Neutrophil (primary cell): ENCODE measurements at regions not wholly inside any gene's neighbourhood (a gene's known extent, or its start where the extent isn't known, plus 50 kb on each side); places are given as distances from the start of the nearest gene placed in this dataset.

Experiments used
- H3K27ac ChIP-seq: fragments of 200-600 bp; sonication (generic); 2 replicates; pipeline ENCODE4 v1.5.1; 2016; ENCODE audit warnings: mild to moderate bottlenecking, moderate library complexity
- H3K27me3 ChIP-seq: fragments of 200-600 bp; sonication (generic); 2 replicates; pipeline ENCODE4 v1.6.0; 2016; ENCODE audit warnings: mild to moderate bottlenecking
- H3K36me3 ChIP-seq: fragments of 200-600 bp; sonication (generic); 2 replicates; pipeline ENCODE4 v1.5.1; 2017
- H3K4me1 ChIP-seq, 2 experiments: fragments of 200-600 bp in 1 of 2; sonication (generic) in 1 of 2; 1 replicate in 1 of 2; 2 replicates in 1 of 2; pipeline versions ENCODE4 v1.5.1 to v1.6.1; 2013 to 2016; ENCODE audit warnings: low read depth in 1 of 2, low read length in 1 of 2, mild to moderate bottlenecking in 1 of 2, moderate library complexity in 1 of 2; ENCODE audit not compliant: control insufficient read depth in 1 of 2, insufficient read depth in 1 of 2
- H3K4me3 ChIP-seq, 2 experiments: fragments of 200-600 bp in 1 of 2; sonication (generic) in 1 of 2; 1 replicate in 1 of 2; 2 replicates in 1 of 2; pipeline ENCODE4 v1.5.1; 2013 to 2016; ENCODE audit warnings: low read depth in 1 of 2, low read length in 1 of 2, mild to moderate bottlenecking in 1 of 2, moderate library complexity in 1 of 2
- H3K9me3 ChIP-seq: fragments of 200-600 bp; sonication (generic); 2 replicates; pipeline ENCODE4 v1.5.1; 2016
- CTCF ChIP-seq: fragments of 200-600 bp; sonication (generic); IDR thresholded peaks from 2 replicates; pipeline ENCODE4 v1.5.1; 2016; ENCODE audit warnings: antibody characterized with exemption

GRCh38 chr21:29423099-29423870 lies 124.6 kb downstream of the BACH1 start:
- Histone ChIP-seq H3K27ac (no peak overlapping the region), H3K4me3 (no peak overlapping the region), H3K9me3 (no peaks in the 10 kb centered on the region), H3K27me3 (no peaks in the 10 kb centered on the region), H3K36me3 (no peaks in the 10 kb centered on the region), H3K4me1 (no peaks in the 10 kb centered on the region)
- TF ChIP-seq CTCF: no peak

DNA sequence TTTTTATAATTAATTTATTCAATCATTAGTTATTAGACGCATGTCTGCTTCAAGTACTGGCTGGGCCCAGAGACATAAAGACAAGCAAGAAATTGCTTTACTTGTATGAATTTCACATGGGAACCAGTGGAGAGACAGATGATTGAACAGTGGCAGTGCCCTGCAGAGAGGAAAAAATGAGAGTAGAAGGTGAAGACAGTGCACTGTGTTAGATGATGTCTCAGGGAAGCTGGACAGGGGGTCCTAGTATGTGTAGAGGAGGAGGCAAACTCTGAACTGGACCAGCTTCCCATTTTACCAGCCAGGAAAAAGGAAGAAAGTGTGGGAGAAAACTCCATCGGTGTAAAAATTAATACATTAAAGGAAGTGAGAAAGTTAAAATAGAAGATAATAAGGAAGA lies 126.0 kb downstream of the BACH1 start:
- no peaks in the 10 kb centered on the region for H3K4me1 ChIP-seq
- no peak overlapping the region for H3K4me3 ChIP-seq
- TF ChIP-seq CTCF: no peak
- no peak overlapping the region for H3K27ac ChIP-seq
- H3K27me3 ChIP-seq: no peaks in the 10 kb centered on the region
- no peaks in the 10 kb centered on the region for H3K9me3 ChIP-seq
- H3K36me3 ChIP-seq: no peaks in the 10 kb centered on the region

DNA sequence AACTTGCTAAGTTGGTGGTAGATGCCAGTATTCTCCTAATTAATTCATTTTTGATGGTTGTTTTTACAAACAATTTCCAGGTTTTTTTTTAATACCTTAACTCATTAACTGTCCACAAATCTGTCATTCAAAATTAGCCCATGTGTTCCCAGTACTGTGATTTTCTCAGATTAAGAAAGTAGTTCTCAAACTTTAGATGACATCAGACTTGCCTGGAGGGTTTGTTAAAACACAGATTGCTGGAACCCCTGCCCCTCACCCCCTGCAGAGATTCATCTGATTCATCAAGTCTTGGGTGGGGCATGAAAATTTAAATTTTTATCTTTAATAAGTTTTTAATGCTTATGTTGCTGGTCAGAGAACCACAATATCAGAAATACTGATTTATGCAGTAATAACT lies 130.5 kb downstream of the BACH1 start:
- Histone ChIP-seq H3K4me3 (no peak overlapping the region), H3K27me3 (no peaks in the 10 kb centered on the region), H3K27ac (no peak overlapping the region), H3K4me1 (no peaks in the 10 kb centered on the region), H3K9me3 (no peaks in the 10 kb centered on the region), H3K36me3 (no peaks in the 10 kb centered on the region)
- no peak for TF ChIP-seq CTCF

DNA sequence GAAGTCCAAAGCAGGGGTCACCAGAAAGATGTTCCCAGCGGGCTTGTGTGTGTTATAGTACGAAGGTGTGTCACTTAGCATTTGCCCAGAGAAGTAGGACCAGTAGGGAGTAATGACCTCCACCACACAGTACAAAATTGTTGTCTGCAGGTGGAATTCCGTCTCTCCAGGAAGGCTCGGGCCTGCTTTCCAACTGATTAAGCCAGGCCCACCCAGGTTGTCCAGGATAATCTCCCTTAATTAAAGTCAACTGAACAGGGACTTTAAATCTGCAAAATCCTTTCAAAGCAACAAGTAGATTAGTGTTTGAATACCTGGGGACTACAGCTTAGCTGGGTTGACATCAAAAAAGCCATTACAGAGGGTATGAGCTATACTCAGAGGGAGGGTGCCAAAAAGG lies 131.3 kb downstream of the BACH1 start:
- Histone ChIP-seq H3K36me3 (no peaks in the 10 kb centered on the region), H3K27ac (no peak overlapping the region), H3K4me1 (no peaks in the 10 kb centered on the region), H3K4me3 (no peak overlapping the region), H3K27me3 (no peaks in the 10 kb centered on the region), H3K9me3 (no peaks in the 10 kb centered on the region)
- TF ChIP-seq CTCF: no peak

GRCh38 chr21:29430576-29430975 lies 131.9 kb downstream of the BACH1 start:
- Histone ChIP-seq H3K4me3 (no peak overlapping the region), H3K4me1 (no peaks in the 10 kb centered on the region), H3K9me3 (no peaks in the 10 kb centered on the region), H3K27me3 (no peaks in the 10 kb centered on the region), H3K27ac (no peak overlapping the region), H3K36me3 (no peaks in the 10 kb centered on the region)
- TF ChIP-seq CTCF: no peak
